ENCODE measurements at regions not wholly inside any gene's neighbourhood (a gene's known extent, or its start where the extent isn't known, plus 50 kb on each side); places are given as distances from the start of the nearest gene placed in this dataset.

DNA sequence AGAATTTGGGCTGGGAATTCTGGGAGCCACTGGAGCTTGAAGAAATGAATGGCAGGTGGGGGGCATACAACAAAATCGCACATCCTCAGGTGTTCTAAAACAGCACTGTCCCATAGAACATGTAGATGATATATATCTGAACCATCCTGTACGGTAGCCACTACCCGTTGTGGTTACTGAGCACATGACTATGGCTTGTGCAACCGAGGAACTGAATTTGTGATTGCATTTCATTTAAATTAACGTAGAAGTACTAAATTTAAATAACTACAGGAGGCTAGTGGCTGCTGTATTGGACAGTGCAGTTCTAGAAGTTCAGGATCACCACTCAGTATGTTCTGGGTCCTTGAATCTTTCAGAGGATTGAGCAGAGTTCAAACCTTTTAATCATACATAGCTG is 172.4 kb downstream of the PHETA1 start:
- H3K4me3 ChIP-seq (ENCODE audit: low read depth, low read length), result no peak overlapping the region
- TF ChIP-seq, protein P1, sequence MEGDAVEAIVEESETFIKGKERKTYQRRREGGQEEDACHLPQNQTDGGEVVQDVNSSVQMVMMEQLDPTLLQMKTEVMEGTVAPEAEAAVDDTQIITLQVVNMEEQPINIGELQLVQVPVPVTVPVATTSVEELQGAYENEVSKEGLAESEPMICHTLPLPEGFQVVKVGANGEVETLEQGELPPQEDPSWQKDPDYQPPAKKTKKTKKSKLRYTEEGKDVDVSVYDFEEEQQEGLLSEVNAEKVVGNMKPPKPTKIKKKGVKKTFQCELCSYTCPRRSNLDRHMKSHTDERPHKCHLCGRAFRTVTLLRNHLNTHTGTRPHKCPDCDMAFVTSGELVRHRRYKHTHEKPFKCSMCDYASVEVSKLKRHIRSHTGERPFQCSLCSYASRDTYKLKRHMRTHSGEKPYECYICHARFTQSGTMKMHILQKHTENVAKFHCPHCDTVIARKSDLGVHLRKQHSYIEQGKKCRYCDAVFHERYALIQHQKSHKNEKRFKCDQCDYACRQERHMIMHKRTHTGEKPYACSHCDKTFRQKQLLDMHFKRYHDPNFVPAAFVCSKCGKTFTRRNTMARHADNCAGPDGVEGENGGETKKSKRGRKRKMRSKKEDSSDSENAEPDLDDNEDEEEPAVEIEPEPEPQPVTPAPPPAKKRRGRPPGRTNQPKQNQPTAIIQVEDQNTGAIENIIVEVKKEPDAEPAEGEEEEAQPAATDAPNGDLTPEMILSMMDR (IDR thresholded peaks at IDR 0.05; ENCODE audit: low read depth, low read length, missing control alignments), result no peak
- DNase-seq (ENCODE audit: low read depth), result no peak
- in situ Hi-C loops (cut with HindIII; ENCODE audit: low sequenced_read_pairs), result no loop called here

DNA sequence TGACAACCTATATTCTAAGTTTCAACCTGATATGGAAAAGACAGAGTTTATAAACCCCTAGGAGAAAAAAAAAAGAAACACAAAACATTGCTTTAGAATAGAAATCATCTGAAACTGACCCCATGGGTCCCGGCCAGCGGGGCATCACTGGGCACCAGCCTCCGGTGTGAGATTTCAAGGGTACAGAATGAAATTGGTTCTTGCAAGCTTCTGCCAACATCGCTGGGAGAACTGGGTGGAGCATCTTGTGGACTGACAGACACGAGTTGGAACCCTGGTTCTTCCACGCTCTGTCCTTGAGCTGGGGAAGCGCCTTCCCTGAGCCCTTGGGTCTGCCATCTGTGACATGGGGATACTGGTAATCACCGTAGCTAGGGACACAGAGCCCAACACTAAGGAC is 173.6 kb downstream of the PHETA1 start:
- H3K4me3 ChIP-seq (ENCODE audit: low read depth, low read length), result no peak overlapping the region
- TF ChIP-seq, protein P1 (IDR thresholded peaks at IDR 0.05; ENCODE audit: low read depth, low read length, missing control alignments), result no peak
- in situ Hi-C loops (cut with HindIII; ENCODE audit: low sequenced_read_pairs), result no loop called here
- no peak for DNase-seq (ENCODE audit: low read depth)

DNA sequence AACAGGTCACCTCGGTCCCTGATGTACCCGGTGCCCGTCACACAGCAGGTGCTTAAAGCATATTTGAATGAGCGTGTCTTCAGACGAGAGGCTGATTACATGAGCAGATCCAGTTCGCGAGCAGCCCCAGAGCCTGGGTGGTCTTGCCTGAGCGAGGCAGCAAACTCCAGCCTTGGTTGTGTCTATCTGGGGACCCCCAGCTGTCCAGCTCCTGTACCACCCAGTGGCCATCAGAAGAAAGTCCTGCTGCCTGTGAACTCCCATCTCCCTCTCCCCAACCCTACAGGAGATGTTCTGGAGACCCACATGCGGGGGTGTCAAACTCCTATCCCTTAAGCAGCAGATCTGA is 174.2 kb downstream of the PHETA1 start:
- H3K4me3 ChIP-seq (ENCODE audit: low read depth, low read length), result no peak overlapping the region
- DNase-seq (ENCODE audit: low read depth), result no peak
- TF ChIP-seq, protein P1 (IDR thresholded peaks at IDR 0.05; ENCODE audit: low read depth, low read length, missing control alignments), result no peak
- in situ Hi-C loops (cut with HindIII; ENCODE audit: low sequenced_read_pairs), result no loop called here

DNA sequence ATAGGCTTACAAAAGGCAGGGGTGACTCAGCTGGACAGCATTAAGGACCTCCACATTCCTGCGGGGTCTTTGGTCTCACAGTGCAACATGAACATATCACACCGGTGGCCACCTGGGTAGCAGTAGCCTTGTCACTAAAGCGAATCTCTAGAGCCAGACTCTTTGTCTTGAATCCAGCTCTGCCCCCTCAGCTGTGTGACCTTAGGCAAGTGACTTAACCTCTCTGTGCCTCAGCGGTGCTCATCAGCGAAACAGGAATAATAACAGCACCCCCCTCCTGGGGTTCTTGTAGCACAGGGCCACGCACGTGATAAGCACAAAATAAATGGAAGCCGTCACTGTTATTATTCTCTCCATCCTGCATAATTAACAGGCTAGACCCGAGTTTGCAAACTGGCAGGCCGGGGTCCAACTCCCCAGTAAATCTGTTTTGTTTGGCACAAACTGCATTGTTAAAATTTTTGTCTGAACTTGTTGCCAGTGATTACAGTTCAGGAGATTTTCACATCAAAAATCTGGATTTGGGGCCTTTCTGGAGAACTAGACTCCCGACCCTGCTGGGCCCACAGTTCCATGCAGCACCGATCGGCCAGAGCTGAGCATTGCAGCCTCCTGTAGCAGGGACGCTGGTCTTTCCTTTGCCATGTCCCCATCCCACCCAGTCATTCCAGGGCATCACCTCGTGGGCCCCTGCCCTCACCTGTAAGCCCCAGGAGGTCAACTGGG is 174.8 kb downstream of the PHETA1 start:
- in situ Hi-C loops (cut with HindIII; ENCODE audit: low sequenced_read_pairs), result no loop called here

DNA sequence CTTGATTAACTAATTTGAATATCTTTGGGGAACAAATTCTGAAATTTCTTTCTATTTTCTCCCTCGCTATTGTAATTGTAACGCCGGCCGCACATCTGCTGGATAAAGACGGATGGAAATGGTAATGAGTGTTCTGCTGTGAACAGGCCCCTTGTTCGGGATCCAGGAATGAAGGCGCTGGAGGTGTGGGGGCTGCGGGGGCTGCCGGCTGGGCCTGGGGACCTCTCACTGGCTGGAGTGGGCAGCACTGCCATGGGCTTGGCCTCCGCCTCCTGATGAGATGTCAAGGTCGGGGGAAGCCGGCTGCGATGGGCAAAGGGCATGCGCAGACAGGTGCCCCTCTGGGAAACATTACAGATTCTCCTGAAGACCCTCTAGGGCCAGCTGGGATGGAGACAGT is 175.4 kb downstream of the PHETA1 start:
- no peak for DNase-seq (ENCODE audit: low read depth)
- in situ Hi-C loops (cut with HindIII; ENCODE audit: low sequenced_read_pairs), result no loop called here
- H3K4me3 ChIP-seq (ENCODE audit: low read depth, low read length), result no peak overlapping the region
- TF ChIP-seq, protein P1 (IDR thresholded peaks at IDR 0.05; ENCODE audit: low read depth, low read length, missing control alignments), result no peak

More for the DNA sequence above, 174.8 kb downstream of the PHETA1 start:
- no peak for DNase-seq (ENCODE audit: low read depth)
- TF ChIP-seq, protein P1 (IDR thresholded peaks at IDR 0.05; ENCODE audit: low read depth, low read length, missing control alignments), result no peak
- H3K4me3 ChIP-seq (ENCODE audit: low read depth, low read length), result no peak overlapping the region

DNA sequence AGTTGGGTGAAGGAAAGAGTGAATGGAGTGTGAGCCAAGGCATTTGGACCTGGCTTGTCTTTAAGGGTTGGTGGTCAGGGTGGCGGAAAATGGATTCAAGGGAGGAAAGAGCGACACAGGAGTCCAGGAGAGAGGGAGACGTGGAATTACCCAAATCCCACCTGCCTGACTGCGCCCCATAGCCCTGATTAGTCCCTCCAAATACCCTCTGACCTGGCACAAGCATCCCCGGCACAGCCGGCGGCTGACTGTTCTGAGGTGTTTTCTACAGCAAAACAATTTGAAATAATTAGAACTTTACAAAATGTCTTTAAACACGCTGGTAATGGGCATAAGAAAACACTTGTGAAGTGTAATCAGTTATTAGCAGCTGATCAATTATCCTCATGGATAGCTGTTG is 175.8 kb downstream of the PHETA1 start:
- in situ Hi-C loops (cut with HindIII; ENCODE audit: low sequenced_read_pairs), result no loop called here
- no peak for DNase-seq (ENCODE audit: low read depth)
- no peak overlapping the region for H3K4me3 ChIP-seq (ENCODE audit: low read depth, low read length)
- TF ChIP-seq, protein P1 (IDR thresholded peaks at IDR 0.05; ENCODE audit: low read depth, low read length, missing control alignments), result no peak

Measured in astrocyte of the cerebellum (primary cell).